Ascending aorta (tissue), 2 donors: ENCODE measurements at regions not wholly inside any gene's neighbourhood (a gene's known extent, or its start where the extent isn't known, plus 50 kb on each side); places are given as distances from the start of the nearest gene placed in this dataset.

Experiments used
- DNase-seq, 2 donors: peaks; one replicate each; pipeline ENCODE4 v3.0.0-alpha.2; 2019; ENCODE audit warnings: low spot score in 2 of 2
- H3K27ac ChIP-seq, 2 donors: fragments of 200-600 bp; sonication (generic); one replicate each; pipeline ENCODE4 v1.5.1; 2016 to 2017; ENCODE audit warnings: mild to moderate bottlenecking in 1 of 2
- H3K27me3 ChIP-seq: fragments of 200-600 bp; sonication (generic); one replicate; pipeline ENCODE4 v1.5.1; 2017
- H3K36me3 ChIP-seq, 2 donors: fragments of 200-600 bp; sonication (generic); one replicate each; pipeline ENCODE4 v1.5.1; 2016
- H3K4me1 ChIP-seq, 2 donors: fragments of 200-600 bp; sonication (generic); one replicate each; pipeline ENCODE4 v1.5.1; 2016 to 2017; ENCODE audit warnings: mild to moderate bottlenecking in 1 of 2
- H3K4me3 ChIP-seq, 2 donors: fragments of 200-600 bp; sonication (generic); one replicate each; pipeline ENCODE4 v1.5.1; 2016 to 2017; ENCODE audit warnings: mild to moderate bottlenecking in 1 of 2
- H3K9me3 ChIP-seq, 2 donors: fragments of 200-600 bp; sonication (generic); one replicate each; pipeline ENCODE4 v1.5.1; 2016
- CTCF ChIP-seq, 3 experiments: fragments of 200-600 bp in 2 of 3; fragments of 450-650 bp in 1 of 3; sonication (generic) in 2 of 3; IDR thresholded peaks; one replicate each; pipeline ENCODE4 v1.5.1; 2016 to 2019; ENCODE audit warnings: antibody characterized with exemption in 3 of 3, mild to moderate bottlenecking in 1 of 3, moderate library complexity in 1 of 3
- intact Hi-C: fragments of 100-400 bp; cut with DNase I; formaldehyde crosslinking; loops from one replicate; pipeline ENCODE4 v1.15.1; 2023

GRCh38 chr16:79284766-79285165, 315.8 kb downstream of the MAF start:
- H3K4me1 ChIP-seq: no peaks in the 10 kb centered on the region
- TF ChIP-seq CTCF (IDR thresholded peaks at IDR 0.05): no peak
- H3K27me3 ChIP-seq: no peaks in the 10 kb centered on the region
- H3K27ac ChIP-seq: no peak overlapping the region
- no peaks in the 10 kb centered on the region for H3K9me3 ChIP-seq
- no peaks in the 10 kb centered on the region for H3K36me3 ChIP-seq
- no peak overlapping the region for H3K4me3 ChIP-seq
- intact Hi-C loops: no loop called here
- DNase-seq: no peak

DNA sequence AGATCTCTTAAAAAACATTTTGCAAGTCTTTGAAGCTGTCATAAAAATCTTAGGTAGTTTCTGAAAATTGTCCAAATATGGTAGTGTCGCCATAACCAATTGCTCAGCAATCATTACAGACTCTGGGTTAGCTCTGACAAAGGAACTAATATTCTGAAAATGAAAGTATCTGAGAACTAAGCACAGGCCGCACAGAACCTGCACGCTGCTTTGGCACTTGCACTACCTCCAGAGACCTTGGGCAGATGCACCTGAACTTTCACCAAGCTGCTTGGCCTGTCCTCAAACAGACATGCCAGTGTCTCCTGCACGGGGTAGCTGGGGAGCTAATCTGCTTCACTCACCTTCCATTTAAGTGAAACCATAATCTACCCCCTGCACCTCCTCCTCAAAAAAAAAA, 317.0 kb downstream of the MAF start:
- intact Hi-C loops: no loop called here
- Histone ChIP-seq H3K4me1 (no peaks in the 10 kb centered on the region), H3K36me3 (no peaks in the 10 kb centered on the region), H3K9me3 (no peaks in the 10 kb centered on the region), H3K27ac (no peak overlapping the region), H3K27me3 (no peaks in the 10 kb centered on the region), H3K4me3 (no peak overlapping the region)
- no peak for TF ChIP-seq CTCF (IDR thresholded peaks at IDR 0.05)
- DNase-seq: no peak

GRCh38 chr16:79282806-79283205, 317.7 kb downstream of the MAF start:
- no peaks in the 10 kb centered on the region for H3K27me3 ChIP-seq
- H3K4me1 ChIP-seq: no peaks in the 10 kb centered on the region
- TF ChIP-seq CTCF (IDR thresholded peaks at IDR 0.05): no peak
- H3K36me3 ChIP-seq: no peaks in the 10 kb centered on the region
- DNase-seq: no peak
- no peak overlapping the region for H3K27ac ChIP-seq
- intact Hi-C loops: no loop called here
- no peaks in the 10 kb centered on the region for H3K9me3 ChIP-seq
- no peak overlapping the region for H3K4me3 ChIP-seq

DNA sequence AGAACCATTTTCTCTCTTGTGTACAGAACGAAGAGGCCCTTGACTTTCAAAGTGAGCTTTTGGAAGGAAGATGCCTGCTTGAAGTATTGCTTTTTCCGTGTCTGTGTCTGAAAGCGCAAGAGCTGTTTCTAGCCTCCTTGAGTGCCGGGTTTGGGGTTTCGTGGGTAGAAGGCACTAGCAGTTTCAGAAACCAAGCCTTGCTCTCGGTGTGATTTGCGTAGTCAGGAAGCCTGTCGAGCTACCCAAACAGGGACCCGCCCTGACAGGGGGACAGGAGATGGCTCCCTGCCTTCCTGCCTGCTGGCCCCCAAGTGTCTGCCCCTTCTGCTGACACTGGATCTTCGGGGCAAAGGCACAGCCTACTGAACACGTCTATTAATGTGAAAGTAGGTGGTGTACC, 322.0 kb downstream of the MAF start:
- H3K9me3 ChIP-seq: no peaks in the 10 kb centered on the region
- H3K4me3 ChIP-seq: no peak overlapping the region
- no peak for TF ChIP-seq CTCF (IDR thresholded peaks at IDR 0.05)
- no peak overlapping the region for H3K27ac ChIP-seq
- DNase-seq: no peak
- H3K36me3 ChIP-seq: no peaks in the 10 kb centered on the region
- H3K4me1 ChIP-seq: no peaks in the 10 kb centered on the region
- intact Hi-C loops: no loop called here
- H3K27me3 ChIP-seq: no peaks in the 10 kb centered on the region

GRCh38 chr16:79276501-79276900, 324.0 kb downstream of the MAF start:
- TF ChIP-seq CTCF (IDR thresholded peaks at IDR 0.05): no peak
- DNase-seq: no peak
- intact Hi-C loops: no loop called here
- no peaks in the 10 kb centered on the region for H3K27me3 ChIP-seq
- no peaks in the 10 kb centered on the region for H3K9me3 ChIP-seq
- no peaks in the 10 kb centered on the region for H3K36me3 ChIP-seq
- no peaks in the 10 kb centered on the region for H3K4me1 ChIP-seq
- no peak overlapping the region for H3K4me3 ChIP-seq
- H3K27ac ChIP-seq: no peak overlapping the region

- H3K27ac ChIP-seq: no peak overlapping the region
- intact Hi-C loops: no loop called here
- no peak overlapping the region for H3K4me3 ChIP-seq
- H3K4me1 ChIP-seq: no peaks in the 10 kb centered on the region
- no peaks in the 10 kb centered on the region for H3K36me3 ChIP-seq
- H3K27me3 ChIP-seq: no peaks in the 10 kb centered on the region
- H3K9me3 ChIP-seq: no peaks in the 10 kb centered on the region
- no peak for DNase-seq
- TF ChIP-seq CTCF (IDR thresholded peaks at IDR 0.05): no peak
Measured at GRCh38 chr16:79274264-79274663, 326.3 kb downstream of the MAF start.
